ENCODE measurements at regions not wholly inside any gene's neighbourhood (a gene's known extent, or its start where the extent isn't known, plus 50 kb on each side); places are given as distances from the start of the nearest gene placed in this dataset.

GRCh38 chr7:13615679-13616078, 373.8 kb downstream of the ETV1 start:
- TF ChIP-seq CTCF (IDR thresholded peaks at IDR 0.05; ENCODE audit: low read length) (no peak), EZH2 (optimal IDR thresholded peaks at IDR 0.05; ENCODE audit: low read depth, low read length) (no peak)
